ENCODE measurements at regions not wholly inside any gene's neighbourhood (a gene's known extent, or its start where the extent isn't known, plus 50 kb on each side); places are given as distances from the start of the nearest gene placed in this dataset.

GRCh38 chr10:130873636-130874035 is 437.9 kb downstream of the TCERG1L start (continued):
- TF ChIP-seq, protein P1, sequence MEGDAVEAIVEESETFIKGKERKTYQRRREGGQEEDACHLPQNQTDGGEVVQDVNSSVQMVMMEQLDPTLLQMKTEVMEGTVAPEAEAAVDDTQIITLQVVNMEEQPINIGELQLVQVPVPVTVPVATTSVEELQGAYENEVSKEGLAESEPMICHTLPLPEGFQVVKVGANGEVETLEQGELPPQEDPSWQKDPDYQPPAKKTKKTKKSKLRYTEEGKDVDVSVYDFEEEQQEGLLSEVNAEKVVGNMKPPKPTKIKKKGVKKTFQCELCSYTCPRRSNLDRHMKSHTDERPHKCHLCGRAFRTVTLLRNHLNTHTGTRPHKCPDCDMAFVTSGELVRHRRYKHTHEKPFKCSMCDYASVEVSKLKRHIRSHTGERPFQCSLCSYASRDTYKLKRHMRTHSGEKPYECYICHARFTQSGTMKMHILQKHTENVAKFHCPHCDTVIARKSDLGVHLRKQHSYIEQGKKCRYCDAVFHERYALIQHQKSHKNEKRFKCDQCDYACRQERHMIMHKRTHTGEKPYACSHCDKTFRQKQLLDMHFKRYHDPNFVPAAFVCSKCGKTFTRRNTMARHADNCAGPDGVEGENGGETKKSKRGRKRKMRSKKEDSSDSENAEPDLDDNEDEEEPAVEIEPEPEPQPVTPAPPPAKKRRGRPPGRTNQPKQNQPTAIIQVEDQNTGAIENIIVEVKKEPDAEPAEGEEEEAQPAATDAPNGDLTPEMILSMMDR (conservative IDR thresholded peaks at IDR 0.05; ENCODE audit: low read depth in 2 of 2): no peak
- TF ChIP-seq ZNF331 (CRISPR knock-in tag; IDR thresholded peaks at IDR 0.05; ENCODE audit: low read depth) (no peak), ZNF462 (CRISPR knock-in tag; IDR thresholded peaks at IDR 0.05) (no peak), STAT1 (IDR thresholded peaks at IDR 0.05; ENCODE audit: unreplicated experiment) (no peak), ZNF114 (CRISPR knock-in tag; IDR thresholded peaks at IDR 0.05) (no peak)
- TF ChIP-seq, protein P2, sequence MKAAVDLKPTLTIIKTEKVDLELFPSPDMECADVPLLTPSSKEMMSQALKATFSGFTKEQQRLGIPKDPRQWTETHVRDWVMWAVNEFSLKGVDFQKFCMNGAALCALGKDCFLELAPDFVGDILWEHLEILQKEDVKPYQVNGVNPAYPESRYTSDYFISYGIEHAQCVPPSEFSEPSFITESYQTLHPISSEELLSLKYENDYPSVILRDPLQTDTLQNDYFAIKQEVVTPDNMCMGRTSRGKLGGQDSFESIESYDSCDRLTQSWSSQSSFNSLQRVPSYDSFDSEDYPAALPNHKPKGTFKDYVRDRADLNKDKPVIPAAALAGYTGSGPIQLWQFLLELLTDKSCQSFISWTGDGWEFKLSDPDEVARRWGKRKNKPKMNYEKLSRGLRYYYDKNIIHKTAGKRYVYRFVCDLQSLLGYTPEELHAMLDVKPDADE (IDR thresholded peaks at IDR 0.05): no peak

DNA sequence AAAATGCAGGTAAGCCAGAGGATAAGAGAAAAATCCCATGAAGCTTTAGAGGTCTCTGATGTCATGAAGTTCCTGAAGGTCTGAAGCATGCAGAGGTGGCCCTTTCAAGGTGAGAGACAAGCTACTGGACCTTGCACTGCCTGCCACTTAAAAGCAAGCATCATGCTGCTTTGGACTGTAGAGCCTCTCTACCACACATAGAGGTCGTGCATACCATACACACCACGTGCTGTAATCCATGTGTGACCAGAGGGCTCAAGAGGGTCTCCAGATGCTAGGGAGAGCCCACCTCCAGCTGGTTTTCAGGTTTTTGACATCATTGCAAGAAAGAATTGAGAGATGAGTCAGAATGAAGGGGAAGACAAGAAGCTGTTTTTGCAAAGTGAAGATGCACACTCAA is 436.4 kb downstream of the TCERG1L start:
- ATAC-seq (no peak), DNase-seq (ENCODE audit: low spot score) (no peak)
- no peak overlapping the region for H3K4me3 Mint-ChIP-seq
- no peaks in the 10 kb centered on the region for H3F3A ChIP-seq (replicated peaks; ENCODE audit: low read depth)
- H3K4me3 ChIP-seq: no peak overlapping the region
- H3K9me3 Mint-ChIP-seq: peaks cover 85% of the 10 kb centered on the region
- no peaks in the 10 kb centered on the region for H3K4me1 ChIP-seq (ENCODE audit: insufficient read depth)
- no peaks in the 10 kb centered on the region for H3K27me3 ChIP-seq (ENCODE audit: insufficient read depth)
- peaks cover 11% of the 10 kb centered on the region; the same call in 2 of the 3 replicates for H3K36me3 Mint-ChIP-seq (ENCODE audit: low read depth)
- H3K27me3 Mint-ChIP-seq (ENCODE audit: insufficient read depth, low read depth, poor library complexity): peaks cover 3% of the 10 kb centered on the region
- no peak overlapping the region for H3K27ac Mint-ChIP-seq
- no peak overlapping the region for H3K27ac ChIP-seq (ENCODE audit: low read depth)
- H3K4me1 Mint-ChIP-seq: no peaks in the 10 kb centered on the region
- H3K36me3 ChIP-seq (ENCODE audit: insufficient read depth): no peaks in the 10 kb centered on the region
- no peaks in the 10 kb centered on the region for H3K79me2 ChIP-seq (replicated peaks; ENCODE audit: insufficient read depth)
- H3K9me2 ChIP-seq (ENCODE audit: insufficient read depth): 0 out of 2 replicates have a peak, but pooled peaks cover 3% of the 10 kb centered on the region
- no peak overlapping the region for H2AFZ ChIP-seq
- H4K20me1 ChIP-seq (replicated peaks; ENCODE audit: insufficient read depth): no peaks in the 10 kb centered on the region
- H3K4me2 ChIP-seq: no peak overlapping the region
- TF ChIP-seq ZNF462 (CRISPR knock-in tag; IDR thresholded peaks at IDR 0.05): no peak
- no peak for TF ChIP-seq JUNB (IDR thresholded peaks at IDR 0.05; ENCODE audit: unreplicated experiment)

All from GM23338 (cell line).